Astrocyte (in vitro differentiated cells and primary cell): ENCODE measurements at regions not wholly inside any gene's neighbourhood (a gene's known extent, or its start where the extent isn't known, plus 50 kb on each side); places are given as distances from the start of the nearest gene placed in this dataset.

ENCODE experiments used
- DNase-seq: peaks from one replicate; pipeline ENCODE4 v3.0.0-alpha.2; 2010; ENCODE audit warnings: low read depth
- FAIRE-seq: peaks from 2 replicates; lab custom pipeline; 2011; peaks lifted over from hg19 to GRCh38; lab: Jason Lieb, UNC
- H2AFZ ChIP-seq: 2 replicates; pipeline ENCODE4 v1.6.0; 2012; ENCODE audit warnings: low read depth, low read length, inconsistent platforms
- H3K27ac ChIP-seq: 2 replicates; pipeline ENCODE4 v1.5.1; 2011; ENCODE audit warnings: low read depth, low read length, inconsistent platforms
- H3K27me3 ChIP-seq: 2 replicates; pipeline ENCODE4 v1.6.0; 2011; ENCODE audit warnings: low read length, inconsistent platforms; ENCODE audit not compliant: insufficient read depth
- H3K36me3 ChIP-seq: 2 replicates; pipeline ENCODE4 v1.5.1; 2011; ENCODE audit warnings: low read length, inconsistent platforms; ENCODE audit not compliant: insufficient read depth
- H3K4me1 ChIP-seq: 2 replicates; pipeline ENCODE4 v1.5.1; 2011; ENCODE audit warnings: low read length, inconsistent platforms; ENCODE audit not compliant: insufficient read depth
- H3K4me2 ChIP-seq: 2 replicates; pipeline ENCODE4 v1.6.0; 2012; ENCODE audit warnings: low read length, inconsistent platforms
- H3K4me3 ChIP-seq: 2 replicates; pipeline ENCODE4 v1.5.1; 2011; ENCODE audit warnings: low read depth, mild to moderate bottlenecking, low read length, inconsistent platforms; ENCODE audit not compliant: insufficient read depth
- H3K79me2 ChIP-seq: 2 replicates; pipeline ENCODE4 v1.6.0; 2012; ENCODE audit warnings: mild to moderate bottlenecking, low read length, inconsistent platforms; ENCODE audit not compliant: insufficient read depth
- H3K9ac ChIP-seq: 2 replicates; pipeline ENCODE4 v1.6.0; 2012; ENCODE audit warnings: mild to moderate bottlenecking, low read length, inconsistent platforms
- H3K9me3 ChIP-seq: 2 replicates; pipeline ENCODE4 v1.5.1; 2012; ENCODE audit warnings: low read depth, mild to moderate bottlenecking, low read length, inconsistent platforms; ENCODE audit not compliant: insufficient read depth
- H4K20me1 ChIP-seq: 2 replicates; pipeline ENCODE4 v1.6.0; 2012; ENCODE audit warnings: low read length, inconsistent platforms; ENCODE audit not compliant: insufficient read depth
- H3K27ac Mint-ChIP-seq: one replicate; pipeline ENCODE4 v1.8.0; 2021; ENCODE audit warnings: mild to moderate bottlenecking, mixed read lengths; ENCODE audit not compliant: unreplicated experiment
- H3K27me3 Mint-ChIP-seq: one replicate; pipeline ENCODE4 v1.8.0; 2021; ENCODE audit warnings: low read depth, mixed read lengths; ENCODE audit not compliant: unreplicated experiment
- H3K36me3 Mint-ChIP-seq: one replicate; pipeline ENCODE4 v1.8.0; 2021; ENCODE audit warnings: low read depth, mixed read lengths; ENCODE audit not compliant: unreplicated experiment
- H3K4me1 Mint-ChIP-seq: one replicate; pipeline ENCODE4 v1.8.0; 2021; ENCODE audit warnings: low read depth, mixed read lengths; ENCODE audit not compliant: unreplicated experiment
- H3K4me3 Mint-ChIP-seq: one replicate; pipeline ENCODE4 v1.8.0; 2021; ENCODE audit warnings: mild to moderate bottlenecking, moderate library complexity, mixed read lengths; ENCODE audit not compliant: unreplicated experiment
- H3K9me3 Mint-ChIP-seq: one replicate; pipeline ENCODE4 v1.8.0; 2021; ENCODE audit warnings: mild to moderate bottlenecking, mixed read lengths; ENCODE audit not compliant: unreplicated experiment
- CTCF ChIP-seq: IDR thresholded peaks from 2 replicates; pipeline ENCODE4 v1.5.1; 2011; ENCODE audit warnings: low read depth, mild to moderate bottlenecking, inconsistent platforms, low read length, moderate library complexity; ENCODE audit not compliant: insufficient read depth
- EZH2 ChIP-seq: IDR thresholded peaks from 2 replicates; pipeline ENCODE4 v1.6.1; 2012; ENCODE audit warnings: mild to moderate bottlenecking, low read length, inconsistent platforms; ENCODE audit not compliant: insufficient read depth

GRCh38 chr3:150130404-150131100 lies 159.9 kb upstream of the PFN2 start:
- Mint-ChIP-seq H3K9me3 (no peaks in the 10 kb centered on the region), H3K4me1 (peaks cover 8% of the 10 kb centered on the region), H3K4me3 (no peak overlapping the region), H3K27me3 (no peaks in the 10 kb centered on the region), H3K36me3 (no peaks in the 10 kb centered on the region), H3K27ac (no peak overlapping the region)
- Histone ChIP-seq H3K4me3 (no peak overlapping the region), H3K79me2 (no peaks in the 10 kb centered on the region), H3K9ac (no peak overlapping the region), H3K27ac (no peak overlapping the region), H4K20me1 (no peaks in the 10 kb centered on the region), H3K4me2 (no peak overlapping the region), H3K27me3 (no peaks in the 10 kb centered on the region), H3K9me3 (no peaks in the 10 kb centered on the region), H3K36me3 (no peaks in the 10 kb centered on the region), H3K4me1 (no peaks in the 10 kb centered on the region), H2AFZ (no peak overlapping the region)
- TF ChIP-seq CTCF: no peak
- TF ChIP-seq EZH2: no peak
- FAIRE-seq (no peak), DNase-seq (no peak)

- TF ChIP-seq EZH2: no peak
- H3K4me3 Mint-ChIP-seq: no peak overlapping the region
- no peak for FAIRE-seq
Measured at GRCh38 chr3:150129166-150129565, 158.5 kb upstream of the PFN2 start.

GRCh38 chr3:150128126-150128525 lies 157.4 kb upstream of the PFN2 start:
- H3K36me3 Mint-ChIP-seq: no peaks in the 10 kb centered on the region
- no peaks in the 10 kb centered on the region for H3K4me1 ChIP-seq
- H3K27ac ChIP-seq: no peak overlapping the region
- peaks cover 13% of the 10 kb centered on the region for H3K4me1 Mint-ChIP-seq
- no peaks in the 10 kb centered on the region for H3K36me3 ChIP-seq
- no peak for FAIRE-seq
- H3K27me3 ChIP-seq: no peaks in the 10 kb centered on the region
- H3K9ac ChIP-seq: no peak overlapping the region
- peaks cover 3% of the 10 kb centered on the region for H3K9me3 Mint-ChIP-seq
- H3K4me3 Mint-ChIP-seq: no peak overlapping the region
- H3K9me3 ChIP-seq: no peaks in the 10 kb centered on the region
- no peak for DNase-seq
- H2AFZ ChIP-seq: no peak overlapping the region
- H4K20me1 ChIP-seq: no peaks in the 10 kb centered on the region
- no peak overlapping the region for H3K4me3 ChIP-seq
- H3K27me3 Mint-ChIP-seq: no peaks in the 10 kb centered on the region
- TF ChIP-seq CTCF: no peak
- TF ChIP-seq EZH2: no peak
- H3K27ac Mint-ChIP-seq: no peak overlapping the region
- H3K79me2 ChIP-seq: no peaks in the 10 kb centered on the region
- H3K4me2 ChIP-seq: no peak overlapping the region

More at GRCh38 chr3:150129166-150129565, 158.5 kb upstream of the PFN2 start:
- Mint-ChIP-seq H3K27ac (no peak overlapping the region), H3K27me3 (no peaks in the 10 kb centered on the region), H3K36me3 (no peaks in the 10 kb centered on the region), H3K9me3 (no peaks in the 10 kb centered on the region), H3K4me1 (peaks cover 8% of the 10 kb centered on the region)
- Histone ChIP-seq H3K4me1 (no peaks in the 10 kb centered on the region), H3K4me2 (no peak overlapping the region), H3K36me3 (no peaks in the 10 kb centered on the region), H3K9me3 (no peaks in the 10 kb centered on the region), H2AFZ (no peak overlapping the region), H3K79me2 (no peaks in the 10 kb centered on the region), H3K9ac (no peak overlapping the region), H4K20me1 (no peaks in the 10 kb centered on the region), H3K4me3 (no peak overlapping the region), H3K27ac (no peak overlapping the region), H3K27me3 (no peaks in the 10 kb centered on the region)
- DNase-seq: no peak
